Activated CD8-positive, alpha-beta memory T cell treated with anti-CD3 and anti-CD28 coated beads for 36 hours (primary cell): ENCODE measurements at regions not wholly inside any gene's neighbourhood (a gene's known extent, or its start where the extent isn't known, plus 50 kb on each side); places are given as distances from the start of the nearest gene placed in this dataset.

Experiments
- CTCF ChIA-PET: fragments of 350-600 bp; sonication (Branson Sonifier 250); formaldehyde crosslinking; loops from one replicate; lab custom pipeline; 2021; ENCODE audit warnings: antibody characterized with exemption; lab: Charles Lee
- POLR2A ChIA-PET: fragments of 350-600 bp; sonication (Branson Sonifier 250); formaldehyde crosslinking; loops from one replicate; lab custom pipeline; 2021; ENCODE audit warnings: antibody characterized with exemption; lab: Charles Lee

DNA sequence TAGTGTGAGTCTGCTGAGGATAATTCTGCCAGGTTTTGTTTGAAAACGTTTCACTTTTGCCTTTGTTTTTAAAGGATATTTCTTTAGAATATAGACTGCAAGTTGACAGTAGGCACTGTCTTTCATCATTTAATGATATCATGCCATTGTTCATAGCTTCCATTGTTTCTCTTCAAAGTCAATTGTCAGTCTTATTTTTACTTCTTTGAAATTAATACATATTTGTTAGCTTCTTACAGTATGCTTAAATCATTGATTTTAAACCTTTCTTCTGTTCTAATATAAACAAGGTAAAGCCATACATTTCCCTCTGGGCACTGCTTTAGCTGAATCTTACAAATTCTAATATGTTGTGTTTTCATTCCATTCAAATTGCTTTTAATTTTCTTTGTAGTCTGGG is 62.3 kb upstream of the PARVA start:
- ChIA-PET CTCF (no interaction called here), POLR2A (no interaction called here)

GRCh38 chr11:12316432-12316831 is 60.9 kb upstream of the PARVA start:
- POLR2A ChIA-PET, result no interaction called here
- CTCF ChIA-PET, result no interaction called here

DNA sequence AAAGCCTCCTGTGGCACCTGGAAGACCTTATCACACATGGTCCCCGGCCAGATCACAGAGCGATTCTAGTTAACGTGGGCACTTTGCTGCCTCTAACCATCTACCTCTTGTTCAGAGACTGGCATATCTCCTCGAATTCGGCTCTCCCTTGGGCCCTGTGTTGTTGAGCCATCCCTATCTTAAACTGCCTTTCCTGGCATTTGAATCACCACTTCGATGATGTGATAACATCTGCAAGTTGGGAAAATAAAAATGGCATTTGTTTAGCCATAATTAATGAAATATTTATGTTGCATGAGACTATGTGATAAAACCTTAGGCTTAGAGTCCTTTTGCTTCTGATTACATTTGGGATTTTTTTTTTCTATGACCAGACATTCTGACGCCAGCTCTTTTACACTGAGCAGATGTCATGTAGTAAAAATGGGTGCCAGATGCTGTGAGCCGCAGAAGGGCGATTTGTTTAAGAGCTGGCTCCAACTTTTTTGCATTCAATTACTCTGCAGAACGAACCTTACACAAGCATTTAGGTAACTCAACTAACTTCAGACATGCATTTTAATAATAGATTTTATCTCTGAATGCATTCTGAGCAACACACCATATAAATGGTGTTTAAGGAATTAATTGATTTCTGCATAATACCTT is 58.5 kb upstream of the PARVA start:
- ChIA-PET CTCF (interaction anchor here (0.9 to 1.1 kb wide), 2 partner anchors 9 to 30 kb away, joined by 3 read pairs; no protein-coding TSS in a partner anchor), POLR2A (no interaction called here)

DNA sequence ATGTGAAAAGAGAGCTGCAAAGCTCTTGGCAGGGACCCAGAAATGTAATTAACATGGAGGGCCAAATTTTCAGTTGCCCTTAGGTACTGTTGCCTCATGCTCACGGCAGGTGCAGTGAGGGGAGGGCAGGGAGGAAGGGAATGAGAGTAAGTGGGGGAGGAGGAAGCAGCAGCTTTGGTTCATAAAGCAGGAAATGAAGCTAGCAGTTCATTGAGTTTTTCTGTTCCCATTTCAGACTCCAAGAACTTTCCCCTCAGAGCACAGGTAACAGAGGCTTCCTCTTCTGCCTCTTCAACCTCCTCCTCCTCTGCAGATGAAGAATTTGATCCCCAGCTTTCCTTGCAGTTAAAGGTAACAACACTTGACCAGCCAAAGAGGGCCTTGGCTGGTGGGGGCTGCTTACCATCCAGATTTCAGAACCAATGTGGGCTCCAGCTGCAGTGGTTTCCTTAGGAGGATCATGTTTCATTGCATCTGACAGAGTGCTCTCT is 57.9 kb upstream of the PARVA start:
- POLR2A ChIA-PET, result no interaction called here
- CTCF ChIA-PET, result interaction anchor here (0.9 to 1.1 kb wide), 2 partner anchors 9 to 31 kb away, joined by 3 read pairs; no protein-coding TSS in a partner anchor

GRCh38 chr11:12319988-12320387 is 57.4 kb upstream of the PARVA start:
- CTCF ChIA-PET, result interaction anchor here (1.1 kb wide), 1 partner anchor 8 kb away, joined by 3 read pairs; no protein-coding TSS in a partner anchor
- POLR2A ChIA-PET, result no interaction called here

DNA sequence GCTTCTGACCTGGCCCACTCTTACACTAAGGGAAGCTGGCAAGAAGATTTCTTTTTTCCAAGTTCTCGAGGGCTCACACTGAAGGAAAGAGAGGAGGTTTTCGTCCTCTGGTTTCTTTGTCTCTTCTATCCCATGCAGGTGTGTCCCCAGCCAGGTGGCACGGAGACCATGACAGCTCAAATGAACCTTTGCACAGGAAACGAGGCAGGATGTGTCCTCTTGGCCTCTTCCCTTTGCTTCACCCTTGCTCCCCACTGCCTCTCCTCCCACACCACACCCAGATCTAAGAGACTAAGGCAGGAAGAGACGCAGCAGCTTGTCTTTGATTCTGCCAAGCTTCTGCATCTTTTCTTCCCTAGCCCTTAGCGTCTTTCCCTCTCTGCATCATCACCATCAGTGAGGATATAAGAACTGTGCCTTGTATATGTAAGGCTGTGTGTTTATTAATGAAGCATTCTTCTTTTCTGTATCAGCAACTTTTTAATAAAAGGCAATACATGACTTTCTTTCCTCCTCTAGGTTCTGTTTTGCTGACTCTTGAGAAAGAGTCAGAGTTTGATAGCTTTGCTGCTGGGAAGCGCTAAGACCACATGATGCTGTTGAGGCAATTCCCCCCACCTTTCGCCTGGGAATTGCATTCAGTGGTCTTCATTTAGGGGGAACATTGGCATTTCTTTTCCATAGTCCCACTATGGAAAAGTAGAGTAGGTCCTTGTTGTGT is 56.0 kb upstream of the PARVA start:
- CTCF ChIA-PET, result interaction anchor here (1.2 kb wide), 1 partner anchor 9 kb away, joined by 3 read pairs; no protein-coding TSS in a partner anchor
- POLR2A ChIA-PET, result interaction anchor here (0.6 kb wide), 1 partner anchor 20 kb away, joined by 6 read pairs; no protein-coding TSS in a partner anchor

DNA sequence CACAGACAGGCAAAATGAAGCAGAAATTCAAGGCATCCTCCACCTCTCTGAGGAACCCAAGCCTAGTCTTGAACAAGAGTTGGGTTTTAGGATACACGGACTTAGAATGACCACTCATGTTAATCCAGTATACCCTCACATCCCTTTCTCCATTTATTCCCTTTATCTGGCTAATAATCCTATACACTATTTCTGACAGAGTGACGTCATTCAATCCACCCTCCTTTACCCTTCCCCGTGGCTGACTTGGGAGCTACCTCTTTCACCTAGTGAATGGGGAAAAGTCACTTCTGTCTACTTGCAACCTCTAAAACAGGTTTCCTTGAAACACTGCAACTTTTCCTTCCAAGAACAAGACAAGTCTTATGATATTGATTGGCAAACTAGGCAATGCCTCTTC is 52.8 kb upstream of the PARVA start:
- POLR2A ChIA-PET, result no interaction called here

More for the DNA sequence above, 52.8 kb upstream of the PARVA start:
- CTCF ChIA-PET, result no interaction called here
